ENCODE measurements at regions not wholly inside any gene's neighbourhood (a gene's known extent, or its start where the extent isn't known, plus 50 kb on each side); places are given as distances from the start of the nearest gene placed in this dataset.

DNA sequence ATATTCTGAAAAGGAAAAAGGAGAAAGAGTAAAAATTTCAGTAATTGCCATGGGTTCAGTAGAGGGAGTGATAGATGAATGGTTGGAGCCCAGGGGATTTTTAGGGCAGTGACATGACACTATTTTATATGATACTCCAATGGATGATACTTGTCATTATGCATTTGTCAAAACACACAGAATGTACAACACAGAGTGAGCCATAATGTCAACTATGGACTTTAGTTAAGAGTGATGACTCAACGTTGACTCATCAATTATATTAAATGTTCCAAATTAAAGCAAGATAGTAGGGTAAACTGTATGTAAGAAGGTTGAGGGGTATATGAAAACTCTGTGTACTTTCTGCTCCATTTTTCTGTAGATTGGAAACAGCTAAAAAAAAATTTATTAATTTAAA, 586.4 kb downstream of the TAF11L14 start:
- TF ChIP-seq EZH2 (IDR thresholded peaks at IDR 0.05; ENCODE audit: insufficient read depth, poor library complexity, severe bottlenecking) (no peak), EZH2phosphoT487 (IDR thresholded peaks at IDR 0.05; ENCODE audit: insufficient read depth, low read depth) (no peak)
